ENCODE measurements at regions not wholly inside any gene's neighbourhood (a gene's known extent, or its start where the extent isn't known, plus 50 kb on each side); places are given as distances from the start of the nearest gene placed in this dataset.

DNA sequence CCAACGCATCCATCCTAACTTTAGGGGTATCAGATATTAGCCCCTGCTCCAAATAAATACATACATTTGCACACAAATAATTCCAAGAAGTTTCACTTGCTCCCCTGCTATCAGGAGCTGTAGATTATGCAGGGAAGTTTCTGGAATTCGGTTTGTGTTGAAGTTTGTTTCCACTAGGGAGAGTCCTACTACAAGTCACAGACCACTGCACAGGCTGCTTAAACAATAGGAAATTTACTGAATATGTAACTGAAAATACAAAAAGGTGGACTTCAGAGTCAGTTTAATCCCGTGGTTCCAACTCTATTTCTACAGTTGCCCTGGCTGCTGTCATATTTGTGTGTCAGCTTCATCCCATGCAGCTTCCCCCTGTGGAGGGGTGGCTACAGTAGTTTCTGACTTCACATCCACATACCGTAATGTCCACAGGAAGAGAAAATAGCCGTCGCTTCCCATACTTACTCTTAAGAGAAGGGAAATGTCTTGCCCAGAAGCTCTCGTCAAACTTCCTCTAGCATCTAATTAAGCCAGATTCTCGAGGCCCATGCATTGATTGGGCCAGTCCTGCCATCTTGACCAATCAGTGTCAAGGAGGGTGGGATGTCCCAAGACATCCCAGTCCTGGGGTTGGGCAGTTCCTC lies 286.6 kb downstream of the COG6 start:
- no peaks in the 10 kb centered on the region for H3K27me3 ChIP-seq
- H3K4me1 ChIP-seq = no peaks in the 10 kb centered on the region
- no peaks in the 10 kb centered on the region for H3K36me3 ChIP-seq (ENCODE audit: low read depth, missing control alignments)
- H3K4me3 ChIP-seq = no peak overlapping the region
- DNase-seq = peak; percentile 15
- no peak overlapping the region for H3K27ac ChIP-seq
- 59 to 90% methylated on average over 8 of the region's 8 CpGs for WGBS, 2 donors
- TF ChIP-seq POLR2A (IDR thresholded peaks at IDR 0.05) = no peak
- TF ChIP-seq, protein P1, sequence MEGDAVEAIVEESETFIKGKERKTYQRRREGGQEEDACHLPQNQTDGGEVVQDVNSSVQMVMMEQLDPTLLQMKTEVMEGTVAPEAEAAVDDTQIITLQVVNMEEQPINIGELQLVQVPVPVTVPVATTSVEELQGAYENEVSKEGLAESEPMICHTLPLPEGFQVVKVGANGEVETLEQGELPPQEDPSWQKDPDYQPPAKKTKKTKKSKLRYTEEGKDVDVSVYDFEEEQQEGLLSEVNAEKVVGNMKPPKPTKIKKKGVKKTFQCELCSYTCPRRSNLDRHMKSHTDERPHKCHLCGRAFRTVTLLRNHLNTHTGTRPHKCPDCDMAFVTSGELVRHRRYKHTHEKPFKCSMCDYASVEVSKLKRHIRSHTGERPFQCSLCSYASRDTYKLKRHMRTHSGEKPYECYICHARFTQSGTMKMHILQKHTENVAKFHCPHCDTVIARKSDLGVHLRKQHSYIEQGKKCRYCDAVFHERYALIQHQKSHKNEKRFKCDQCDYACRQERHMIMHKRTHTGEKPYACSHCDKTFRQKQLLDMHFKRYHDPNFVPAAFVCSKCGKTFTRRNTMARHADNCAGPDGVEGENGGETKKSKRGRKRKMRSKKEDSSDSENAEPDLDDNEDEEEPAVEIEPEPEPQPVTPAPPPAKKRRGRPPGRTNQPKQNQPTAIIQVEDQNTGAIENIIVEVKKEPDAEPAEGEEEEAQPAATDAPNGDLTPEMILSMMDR (IDR thresholded peaks at IDR 0.05) = no peak
- intact Hi-C loops (cut with DNase I; ENCODE audit: low total_unique reads) = no loop called here
- H3K9me3 ChIP-seq = no peaks in the 10 kb centered on the region

DNA sequence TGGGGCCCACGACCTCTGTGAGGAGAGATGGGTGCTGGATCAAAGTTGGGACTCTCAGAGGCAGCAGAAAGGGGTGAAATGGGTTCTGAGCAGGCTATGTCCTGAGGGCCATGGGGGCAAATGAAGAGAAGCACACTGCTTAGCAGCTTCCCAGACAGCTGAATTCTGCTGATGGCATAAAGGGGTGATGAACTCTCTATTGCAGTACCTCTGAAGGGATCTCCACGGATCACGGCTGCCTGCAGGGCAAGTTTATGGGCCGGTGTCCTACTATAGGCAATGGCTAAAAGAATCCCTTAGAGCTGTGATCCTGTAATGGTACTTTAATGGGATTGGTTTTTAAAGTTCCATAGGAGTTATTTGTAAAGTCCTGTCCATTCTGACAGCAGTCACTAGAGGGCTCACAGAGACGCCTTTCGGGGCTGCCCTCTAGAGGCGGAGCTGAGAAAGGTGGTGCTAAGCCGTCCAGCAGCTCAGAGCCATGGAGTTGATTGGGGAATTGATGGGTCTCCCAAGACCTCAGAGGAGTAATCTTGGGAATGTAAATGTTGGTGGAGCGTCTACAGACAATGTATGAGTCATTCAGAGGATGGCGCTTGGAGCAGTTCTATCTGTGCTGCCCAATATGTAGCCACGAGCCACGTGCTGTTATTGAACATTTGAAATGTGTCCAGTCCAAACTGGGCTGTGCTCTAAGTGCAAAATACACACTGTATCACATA lies 287.3 kb downstream of the COG6 start:
- TF ChIP-seq, protein P1 (IDR thresholded peaks at IDR 0.05) = peak; percentile 31 to 68 (median 60)
- no peak for TF ChIP-seq POLR2A (IDR thresholded peaks at IDR 0.05)
- Histone ChIP-seq H3K36me3 (ENCODE audit: low read depth, missing control alignments) (no peaks in the 10 kb centered on the region), H3K27ac (no peak overlapping the region), H3K4me3 (no peak overlapping the region), H3K9me3 (no peaks in the 10 kb centered on the region), H3K27me3 (no peaks in the 10 kb centered on the region), H3K4me1 (no peaks in the 10 kb centered on the region)
- 42 to 45% methylated on average over 12 of the region's 12 CpGs for WGBS, 2 donors
- intact Hi-C loops (cut with DNase I; ENCODE audit: low total_unique reads) = no loop called here
- peak; percentile 79 for DNase-seq

DNA sequence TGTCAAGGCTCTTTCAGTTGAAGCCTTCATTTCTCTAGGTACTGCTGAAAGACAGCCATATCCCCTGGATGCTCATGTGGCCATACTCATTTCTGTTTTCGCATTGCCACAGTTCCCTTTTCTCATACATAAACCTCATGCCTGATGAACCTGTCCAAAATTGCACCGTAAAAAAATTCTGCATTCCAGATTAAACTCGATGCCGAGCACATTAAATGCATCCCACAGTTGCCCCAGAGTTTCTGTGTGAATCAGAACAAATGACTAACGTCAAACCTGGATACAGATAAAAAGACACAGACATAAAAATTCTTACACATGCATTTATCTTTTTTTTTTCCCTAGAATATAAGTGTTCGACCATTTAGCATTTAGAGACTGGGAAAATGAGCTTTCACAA lies 288.2 kb downstream of the COG6 start:
- no peak overlapping the region for H3K4me3 ChIP-seq
- no peaks in the 10 kb centered on the region for H3K4me1 ChIP-seq
- H3K36me3 ChIP-seq (ENCODE audit: low read depth, missing control alignments) = no peaks in the 10 kb centered on the region
- TF ChIP-seq, protein P1 (IDR thresholded peaks at IDR 0.05) = no peak
- no peak for TF ChIP-seq POLR2A (IDR thresholded peaks at IDR 0.05)
- no peak for DNase-seq
- intact Hi-C loops (cut with DNase I; ENCODE audit: low total_unique reads) = no loop called here
- no peak overlapping the region for H3K27ac ChIP-seq
- H3K27me3 ChIP-seq = no peaks in the 10 kb centered on the region
- 66 to 75% methylated on average over 6 of the region's 6 CpGs for WGBS, 2 donors
- no peaks in the 10 kb centered on the region for H3K9me3 ChIP-seq

DNA sequence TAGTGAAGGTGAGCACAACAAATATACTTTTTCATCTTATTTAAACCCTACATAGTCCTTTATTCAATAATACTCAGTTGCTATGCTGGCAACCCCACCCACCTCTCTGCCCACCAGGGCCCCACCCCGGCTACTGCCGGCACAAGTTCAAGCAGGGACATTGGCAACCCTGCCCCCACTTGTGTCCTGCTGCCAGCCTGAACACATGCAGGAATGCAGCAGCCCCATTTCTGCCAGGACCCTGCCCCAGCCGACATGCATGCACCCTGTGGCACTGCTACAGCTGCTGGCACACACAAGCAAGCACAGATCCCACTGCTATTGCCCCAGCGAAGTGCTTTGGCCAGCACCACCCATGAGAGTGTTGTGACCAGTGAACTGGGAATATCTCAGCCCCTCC lies 289.8 kb downstream of the COG6 start:
- H3K27ac ChIP-seq = no peak overlapping the region
- intact Hi-C loops (cut with DNase I; ENCODE audit: low total_unique reads) = no loop called here
- DNase-seq = no peak
- no peaks in the 10 kb centered on the region for H3K4me1 ChIP-seq
- TF ChIP-seq, protein P1 (IDR thresholded peaks at IDR 0.05) = no peak
- TF ChIP-seq POLR2A (IDR thresholded peaks at IDR 0.05) = no peak
- H3K27me3 ChIP-seq = no peaks in the 10 kb centered on the region
- H3K36me3 ChIP-seq (ENCODE audit: low read depth, missing control alignments) = no peaks in the 10 kb centered on the region
- H3K4me3 ChIP-seq = no peak overlapping the region
- no peaks in the 10 kb centered on the region for H3K9me3 ChIP-seq
- WGBS, 2 donors = 77 to 93% methylated on average over 4 of the region's 4 CpGs

DNA sequence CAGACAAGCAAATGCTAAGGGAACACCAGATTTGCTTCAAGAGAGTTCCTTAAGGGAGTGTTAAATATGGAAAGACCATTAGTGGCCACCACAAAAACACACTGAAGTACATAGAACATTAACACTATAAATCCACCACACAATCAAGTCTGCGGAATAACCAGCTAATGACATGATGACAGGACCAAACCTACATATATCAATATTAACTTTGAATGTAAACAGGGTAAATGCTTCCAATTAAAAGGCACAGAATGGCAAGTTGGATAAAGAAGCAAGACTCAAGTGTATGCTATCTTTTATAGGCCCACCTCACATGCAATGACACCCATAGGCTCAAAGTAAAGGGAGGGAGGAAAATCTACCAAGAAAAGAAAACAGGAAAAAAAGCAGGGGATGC lies 291.3 kb downstream of the COG6 start:
- no peaks in the 10 kb centered on the region for H3K27me3 ChIP-seq
- H3K27ac ChIP-seq = no peak overlapping the region
- H3K4me1 ChIP-seq = no peaks in the 10 kb centered on the region
- intact Hi-C loops (cut with DNase I; ENCODE audit: low total_unique reads) = no loop called here
- TF ChIP-seq, protein P1 (IDR thresholded peaks at IDR 0.05) = no peak
- TF ChIP-seq POLR2A (IDR thresholded peaks at IDR 0.05) = no peak
- no peak overlapping the region for H3K4me3 ChIP-seq
- 91 to 100% methylated on average over 1 of the region's 1 CpG for WGBS, 2 donors
- H3K36me3 ChIP-seq (ENCODE audit: low read depth, missing control alignments) = no peaks in the 10 kb centered on the region
- H3K9me3 ChIP-seq = no peaks in the 10 kb centered on the region
- no peak for DNase-seq
